ENCODE measurements at regions not wholly inside any gene's neighbourhood (a gene's known extent, or its start where the extent isn't known, plus 50 kb on each side); places are given as distances from the start of the nearest gene placed in this dataset.

DNA sequence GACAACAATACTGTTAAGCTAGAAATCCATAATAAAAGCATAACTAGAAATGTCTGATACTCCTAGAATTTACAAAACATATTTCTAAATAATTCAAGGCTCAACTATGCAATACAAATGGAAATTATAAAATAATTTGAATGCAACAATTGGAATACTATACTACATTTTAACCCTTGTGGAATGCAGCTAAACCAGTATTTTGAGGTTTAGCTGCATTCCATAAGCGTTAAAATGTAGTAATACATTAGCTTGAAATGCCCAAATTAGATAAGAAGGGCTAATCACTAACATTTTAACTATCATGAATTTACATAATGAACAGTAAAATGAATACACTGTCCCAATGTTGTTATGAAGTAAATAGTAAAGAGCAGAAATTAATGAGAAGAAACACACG lies 617.2 kb upstream of the CHORDC1 start:
- H3K9me3 ChIP-seq, result peaks cover 3% of the 10 kb centered on the region; the same call in 1 of the 2 replicates
- H3K27me3 Mint-ChIP-seq (ENCODE audit: insufficient read depth, unreplicated experiment), result no peaks in the 10 kb centered on the region
- no peak overlapping the region for H3K27ac Mint-ChIP-seq (ENCODE audit: unreplicated experiment)
- CTCF ChIA-PET, result no interaction called here
- H3K4me1 ChIP-seq, result peaks cover 28% of the 10 kb centered on the region
- no peak overlapping the region for H3K4me3 ChIP-seq (ENCODE audit: low read depth, low read length)
- POLR2A ChIA-PET, result no interaction called here
- H3K27me3 ChIP-seq (replicated peaks; ENCODE audit: control insufficient read depth, insufficient read depth, low read length), result no peaks in the 10 kb centered on the region
- BruUV-seq (replicated peaks), result no TSS peak
- H3K36me3 Mint-ChIP-seq (ENCODE audit: insufficient read depth, unreplicated experiment), result no peaks in the 10 kb centered on the region
- H3K4me1 Mint-ChIP-seq (ENCODE audit: low read depth, unreplicated experiment), result peaks cover 19% of the 10 kb centered on the region
- intact Hi-C loops (cut with micrococcal nuclease; ENCODE audit: unreplicated experiment), result loop anchor here (1.0 kb wide), 1 partner anchor 17 kb away; no protein-coding TSS in a partner anchor
- H3K36me3 ChIP-seq (ENCODE audit: control insufficient read depth, insufficient read depth, low read length), result no peaks in the 10 kb centered on the region
- peak in 1 of 2 experiments; percentile 17 for DNase-seq
- H3K9me3 Mint-ChIP-seq (ENCODE audit: unreplicated experiment), result peaks cover 12% of the 10 kb centered on the region
- TF ChIP-seq, protein P1, sequence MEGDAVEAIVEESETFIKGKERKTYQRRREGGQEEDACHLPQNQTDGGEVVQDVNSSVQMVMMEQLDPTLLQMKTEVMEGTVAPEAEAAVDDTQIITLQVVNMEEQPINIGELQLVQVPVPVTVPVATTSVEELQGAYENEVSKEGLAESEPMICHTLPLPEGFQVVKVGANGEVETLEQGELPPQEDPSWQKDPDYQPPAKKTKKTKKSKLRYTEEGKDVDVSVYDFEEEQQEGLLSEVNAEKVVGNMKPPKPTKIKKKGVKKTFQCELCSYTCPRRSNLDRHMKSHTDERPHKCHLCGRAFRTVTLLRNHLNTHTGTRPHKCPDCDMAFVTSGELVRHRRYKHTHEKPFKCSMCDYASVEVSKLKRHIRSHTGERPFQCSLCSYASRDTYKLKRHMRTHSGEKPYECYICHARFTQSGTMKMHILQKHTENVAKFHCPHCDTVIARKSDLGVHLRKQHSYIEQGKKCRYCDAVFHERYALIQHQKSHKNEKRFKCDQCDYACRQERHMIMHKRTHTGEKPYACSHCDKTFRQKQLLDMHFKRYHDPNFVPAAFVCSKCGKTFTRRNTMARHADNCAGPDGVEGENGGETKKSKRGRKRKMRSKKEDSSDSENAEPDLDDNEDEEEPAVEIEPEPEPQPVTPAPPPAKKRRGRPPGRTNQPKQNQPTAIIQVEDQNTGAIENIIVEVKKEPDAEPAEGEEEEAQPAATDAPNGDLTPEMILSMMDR (IDR thresholded peaks at IDR 0.05; ENCODE audit: insufficient read depth in 1 of 2, low read depth in 1 of 2, low read length in 1 of 2, severe bottlenecking in 1 of 2, unreplicated experiment in 1 of 2), result no peak
- no peak overlapping the region for H3K4me3 Mint-ChIP-seq (ENCODE audit: unreplicated experiment)

DNA sequence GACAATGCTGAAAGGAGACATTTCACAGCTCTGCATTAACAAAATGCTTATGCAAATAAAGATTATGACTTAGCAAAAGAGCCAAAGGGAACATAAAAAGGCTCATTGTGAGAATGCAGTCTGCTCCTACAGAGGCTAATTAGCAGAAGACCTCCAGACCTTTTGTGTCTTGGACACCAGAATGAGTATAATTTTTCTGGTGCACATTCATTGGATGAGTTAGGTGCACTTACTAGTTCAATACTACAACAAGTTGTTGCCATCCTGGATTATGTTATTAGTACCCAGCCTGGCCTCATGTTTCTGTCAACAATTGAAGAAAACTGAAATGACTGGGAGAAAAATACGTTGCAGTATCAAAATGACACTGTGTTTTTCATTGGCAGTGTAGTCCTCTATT lies 613.2 kb upstream of the CHORDC1 start:
- ChIA-PET POLR2A (no interaction called here), CTCF (no interaction called here)
- no peaks in the 10 kb centered on the region for H3K27me3 ChIP-seq (replicated peaks; ENCODE audit: control insufficient read depth, insufficient read depth, low read length)
- peaks cover 3% of the 10 kb centered on the region; the same call in 1 of the 2 replicates for H3K9me3 ChIP-seq
- Mint-ChIP-seq H3K9me3 (ENCODE audit: unreplicated experiment) (peaks cover 12% of the 10 kb centered on the region), H3K36me3 (ENCODE audit: insufficient read depth, unreplicated experiment) (no peaks in the 10 kb centered on the region), H3K27ac (ENCODE audit: unreplicated experiment) (no peak overlapping the region), H3K4me1 (ENCODE audit: low read depth, unreplicated experiment) (peaks cover 19% of the 10 kb centered on the region), H3K27me3 (ENCODE audit: insufficient read depth, unreplicated experiment) (no peaks in the 10 kb centered on the region), H3K4me3 (ENCODE audit: unreplicated experiment) (no peak overlapping the region)
- H3K4me3 ChIP-seq (ENCODE audit: low read depth, low read length), result no peak overlapping the region
- no peak for DNase-seq
- no TSS peak for BruUV-seq (replicated peaks)
- H3K36me3 ChIP-seq (ENCODE audit: control insufficient read depth, insufficient read depth, low read length), result no peaks in the 10 kb centered on the region
- intact Hi-C loops (cut with micrococcal nuclease; ENCODE audit: unreplicated experiment), result no loop called here
- TF ChIP-seq, protein P1 (IDR thresholded peaks at IDR 0.05; ENCODE audit: insufficient read depth in 1 of 2, low read depth in 1 of 2, low read length in 1 of 2, severe bottlenecking in 1 of 2, unreplicated experiment in 1 of 2), result no peak
- peaks cover 26% of the 10 kb centered on the region for H3K4me1 ChIP-seq

DNA sequence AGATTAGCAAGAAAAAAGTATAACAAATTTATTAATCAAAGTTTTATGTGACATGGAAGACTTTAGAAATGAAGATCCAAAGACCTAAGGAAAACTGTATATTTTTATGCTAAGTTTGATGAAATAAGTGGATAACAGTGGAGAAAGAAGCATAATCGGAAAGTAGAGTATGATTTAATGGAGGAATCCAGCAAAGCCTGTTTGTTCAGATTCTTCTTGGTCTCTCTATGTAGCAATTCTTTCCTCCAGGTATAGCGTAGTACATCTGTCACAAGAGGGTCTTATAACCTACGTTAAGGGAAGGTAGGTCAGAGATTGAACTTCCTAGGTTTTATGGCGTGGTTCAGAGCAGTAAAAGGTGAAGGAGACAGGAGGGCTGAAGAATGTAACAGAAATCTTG lies 600.6 kb upstream of the CHORDC1 start:
- no TSS peak for BruUV-seq (replicated peaks)
- intact Hi-C loops (cut with micrococcal nuclease; ENCODE audit: unreplicated experiment), result loop anchor here (1.0 to 10.0 kb wide), 3 partner anchors 17 to 421 kb away; no protein-coding TSS in a partner anchor
- H3K4me1 Mint-ChIP-seq (ENCODE audit: low read depth, unreplicated experiment), result peaks cover 19% of the 10 kb centered on the region
- no peaks in the 10 kb centered on the region for H3K36me3 Mint-ChIP-seq (ENCODE audit: insufficient read depth, unreplicated experiment)
- TF ChIP-seq, protein P1 (IDR thresholded peaks at IDR 0.05; ENCODE audit: insufficient read depth in 1 of 2, low read depth in 1 of 2, low read length in 1 of 2, severe bottlenecking in 1 of 2, unreplicated experiment in 1 of 2), result no peak
- ChIA-PET CTCF (no interaction called here), POLR2A (no interaction called here)
- H3K9me3 Mint-ChIP-seq (ENCODE audit: unreplicated experiment), result peaks cover 16% of the 10 kb centered on the region
- peaks cover 17% of the 10 kb centered on the region for H3K4me1 ChIP-seq
- H3K27ac Mint-ChIP-seq (ENCODE audit: unreplicated experiment), result no peak overlapping the region
- no peak for DNase-seq
- H3K4me3 Mint-ChIP-seq (ENCODE audit: unreplicated experiment), result no peak overlapping the region
- H3K27me3 ChIP-seq (replicated peaks; ENCODE audit: control insufficient read depth, insufficient read depth, low read length), result no peaks in the 10 kb centered on the region
- H3K27me3 Mint-ChIP-seq (ENCODE audit: insufficient read depth, unreplicated experiment), result no peaks in the 10 kb centered on the region
- H3K9me3 ChIP-seq, result no peaks in the 10 kb centered on the region
- H3K4me3 ChIP-seq (ENCODE audit: low read depth, low read length), result no peak overlapping the region
- no peaks in the 10 kb centered on the region for H3K36me3 ChIP-seq (ENCODE audit: control insufficient read depth, insufficient read depth, low read length)

Measured in Caco-2 (cell line).